GM19193 (cell line): ENCODE measurements at regions not wholly inside any gene's neighbourhood (a gene's known extent, or its start where the extent isn't known, plus 50 kb on each side); places are given as distances from the start of the nearest gene placed in this dataset.

Experiments
- POLR2A ChIP-seq: IDR thresholded peaks from 4 replicates; pipeline ENCODE4 v1.6.1; 2011; ENCODE audit not compliant: insufficient read depth, insufficient read length; ENCODE audit errors: extremely low read depth

GRCh38 chr16:86099326-86099725, 200.4 kb downstream of the IRF8 start:
- no peak for TF ChIP-seq POLR2A

GRCh38 chr16:86100205-86101136, 201.5 kb downstream of the IRF8 start:
- TF ChIP-seq POLR2A, result no peak

- no peak for TF ChIP-seq POLR2A
Observed at GRCh38 chr16:86101137-86101896, 202.4 kb downstream of the IRF8 start.

- TF ChIP-seq POLR2A, result no peak
Observed at GRCh38 chr16:86101897-86102157, 202.9 kb downstream of the IRF8 start.

GRCh38 chr16:86103320-86103719, 204.4 kb downstream of the IRF8 start:
- TF ChIP-seq POLR2A, result no peak

GRCh38 chr16:86104537-86105048, 205.6 kb downstream of the IRF8 start:
- no peak for TF ChIP-seq POLR2A

- TF ChIP-seq POLR2A, result no peak
Observed at GRCh38 chr16:86107215-86107825, 208.4 kb downstream of the IRF8 start.

GRCh38 chr16:86108062-86108461, 209.1 kb downstream of the IRF8 start:
- TF ChIP-seq POLR2A, result no peak

- no peak for TF ChIP-seq POLR2A
Observed at GRCh38 chr16:86110134-86110533, 211.2 kb downstream of the IRF8 start.

GRCh38 chr16:86110726-86111125, 211.8 kb downstream of the IRF8 start:
- no peak for TF ChIP-seq POLR2A

- no peak for TF ChIP-seq POLR2A
Observed at GRCh38 chr16:86112178-86112577, 213.2 kb downstream of the IRF8 start.

GRCh38 chr16:86117235-86117634, 218.3 kb downstream of the IRF8 start:
- no peak for TF ChIP-seq POLR2A

- no peak for TF ChIP-seq POLR2A
Observed at GRCh38 chr16:86117756-86118155, 218.8 kb downstream of the IRF8 start.

GRCh38 chr16:86118467-86119307, 219.7 kb downstream of the IRF8 start:
- no peak for TF ChIP-seq POLR2A
